Endothelial cell of umbilical vein (primary cell): ENCODE measurements at regions not wholly inside any gene's neighbourhood (a gene's known extent, or its start where the extent isn't known, plus 50 kb on each side); places are given as distances from the start of the nearest gene placed in this dataset.

Source experiments
- BruUV-seq: library from RNA; stranded (reverse); fragments of 400-500 nt; replicated peaks from 2 replicates; lab custom pipeline; 2021; lab: Mats Ljungman, UMichigan
- CTCF ChIA-PET: fragments of 300-600, 350-600 bp; sonication (Branson Sonifier 250); formaldehyde crosslinking; loops from one replicate; lab custom pipeline; 2021; ENCODE audit warnings: antibody characterized with exemption, inconsistent platforms; lab: Charles Lee
- POLR2A ChIA-PET: fragments of 300-600, 350-600 bp; sonication (Branson Sonifier 250); formaldehyde crosslinking; loops from one replicate; lab custom pipeline; 2021; ENCODE audit warnings: antibody characterized with exemption, inconsistent platforms; lab: Charles Lee
- DNase-seq: peaks from one replicate; pipeline ENCODE4 v3.0.0-alpha.2; 2011; ENCODE audit warnings: low read depth, low spot score
- FAIRE-seq: peaks from 2 replicates; lab custom pipeline; 2011; peaks lifted over from hg19 to GRCh38; lab: Jason Lieb, UNC
- H2AFZ ChIP-seq: 2 replicates; pipeline ENCODE4 v1.6.0; 2012; ENCODE audit warnings: low read depth, low read length, control low read depth, inconsistent platforms
- H3K27ac ChIP-seq: 2 replicates; pipeline ENCODE4 v1.5.1; 2011; ENCODE audit warnings: low read depth, mild to moderate bottlenecking, control low read depth, low read length, moderate library complexity; ENCODE audit not compliant: insufficient read depth
- H3K27me3 ChIP-seq, 2 experiments: 2 replicates each; pipeline versions ENCODE4 v1.6.0 to v1.6.1; 2011; ENCODE audit warnings: low read length in 2 of 2, mixed read lengths in 1 of 2; ENCODE audit not compliant: control insufficient read depth in 2 of 2, insufficient read depth in 2 of 2
- H3K36me3 ChIP-seq, 2 experiments: 2 replicates in 1 of 2; 3 replicates in 1 of 2; pipeline ENCODE4 v1.5.1; 2011; ENCODE audit warnings: low read length in 2 of 2, mild to moderate bottlenecking in 1 of 2, moderate library complexity in 1 of 2; ENCODE audit not compliant: control insufficient read depth in 2 of 2, insufficient read depth in 2 of 2; ENCODE audit errors: extremely low read depth in 1 of 2
- H3K4me1 ChIP-seq: 3 replicates; pipeline ENCODE4 v1.5.1; 2011; ENCODE audit warnings: mild to moderate bottlenecking, low read length; ENCODE audit not compliant: control insufficient read depth, insufficient read depth; ENCODE audit errors: extremely low read depth
- H3K4me2 ChIP-seq: 2 replicates; pipeline ENCODE4 v1.6.1; 2011; ENCODE audit warnings: low read length, control low read depth, mixed read lengths; ENCODE audit not compliant: insufficient read depth
- H3K4me3 ChIP-seq, 3 experiments: fragments of 200-600 bp in 1 of 3; sonication (generic), shearing (Covaris generic) in 1 of 3; replicated peaks in 1 of 3; 2 replicates each; pipeline ENCODE4 v1.5.1; 2011 to 2016; ENCODE audit warnings: control low read depth in 3 of 3, low read length in 3 of 3, mild to moderate bottlenecking in 2 of 3, inconsistent platforms in 1 of 3, low read depth in 1 of 3, moderate library complexity in 1 of 3; ENCODE audit not compliant: insufficient read depth in 1 of 3
- H3K79me2 ChIP-seq: 2 replicates; pipeline ENCODE4 v1.6.0; 2012; ENCODE audit warnings: low read length, inconsistent platforms; ENCODE audit not compliant: control insufficient read depth, insufficient read depth
- H3K9ac ChIP-seq: replicated peaks from 2 replicates; pipeline ENCODE3; 2011; ENCODE audit warnings: low read length, control low read depth; ENCODE audit not compliant: insufficient read depth; ENCODE audit errors: extremely low read depth
- H3K9me1 ChIP-seq: replicated peaks from 3 replicates; pipeline ENCODE4 v1.6.0; 2011; ENCODE audit warnings: mild to moderate bottlenecking, low read length; ENCODE audit not compliant: control insufficient read depth, insufficient read depth; ENCODE audit errors: extremely low read depth
- H3K9me3 ChIP-seq: replicated peaks from 2 replicates; pipeline ENCODE4 v1.5.1; 2012; ENCODE audit warnings: low read length, inconsistent platforms; ENCODE audit not compliant: control insufficient read depth, insufficient read depth
- H4K20me1 ChIP-seq: replicated peaks from 2 replicates; pipeline ENCODE3; 2011; ENCODE audit warnings: mild to moderate bottlenecking, low read length; ENCODE audit not compliant: control insufficient read depth, insufficient read depth; ENCODE audit errors: extremely low read depth
- CTCF ChIP-seq, 2 donors: IDR thresholded peaks; 1 replicate in 1 of 2; 2 replicates in 1 of 2; pipeline ENCODE4 v1.5.1; 2011; ENCODE audit warnings: low read length in 2 of 2, mild to moderate bottlenecking in 2 of 2, moderate library complexity in 2 of 2, control low read depth in 1 of 2, inconsistent platforms in 1 of 2, low read depth in 1 of 2; ENCODE audit not compliant: insufficient read depth in 1 of 2; ENCODE audit errors: extremely low read depth in 1 of 2
- EZH2 ChIP-seq: IDR thresholded peaks from 2 replicates; pipeline ENCODE4 v1.6.1; 2012; ENCODE audit warnings: borderline replicate concordance, low read depth, mild to moderate bottlenecking, moderate library complexity, low read length, inconsistent platforms; ENCODE audit not compliant: severe bottlenecking
- FOS ChIP-seq: IDR thresholded peaks from 2 replicates; pipeline ENCODE4 v1.6.1; 2011; ENCODE audit warnings: mild to moderate bottlenecking, low read length, moderate library complexity, borderline replicate concordance; ENCODE audit not compliant: insufficient read depth
- GATA2 ChIP-seq: IDR thresholded peaks from 2 replicates; pipeline ENCODE4 v1.7.0; 2011; ENCODE audit warnings: low read depth, mild to moderate bottlenecking, moderate library complexity, mixed read lengths, low read length; ENCODE audit not compliant: insufficient read length, insufficient read depth
- JUN ChIP-seq: IDR thresholded peaks from 2 replicates; pipeline ENCODE4 v1.6.1; 2011; ENCODE audit warnings: borderline replicate concordance, low read depth; ENCODE audit not compliant: insufficient read length, insufficient read depth
- MAX ChIP-seq: IDR thresholded peaks from 2 replicates; pipeline ENCODE4 v1.6.1; 2011; ENCODE audit not compliant: insufficient read depth, insufficient read length
- MYC ChIP-seq: IDR thresholded peaks from one replicate; pipeline ENCODE4 v1.6.1; 2011; ENCODE audit warnings: mild to moderate bottlenecking, low read depth, low read length
- POLR2A ChIP-seq: IDR thresholded peaks from 2 replicates; pipeline ENCODE4 v1.6.1; 2012; ENCODE audit warnings: low read depth, mild to moderate bottlenecking, control low read depth, low read length
- POLR2AphosphoS5 ChIP-seq: IDR thresholded peaks from 2 replicates; pipeline ENCODE4 v1.6.1; 2012; ENCODE audit warnings: low read depth, mild to moderate bottlenecking, control low read depth, low read length, moderate library complexity; ENCODE audit not compliant: insufficient read depth
- dilution Hi-C: fragments of 300-500 bp; cut with MboI; formaldehyde crosslinking; loops from one replicate; pipeline ENCODE4 v1.15.0; 2019; ENCODE audit warnings: low sequenced_read_pairs; ENCODE audit not compliant: extremely low pct_ligation_motif_present
- intact Hi-C: fragments of 100-400 bp; cut with micrococcal nuclease; formaldehyde crosslinking; loops from one replicate; pipeline ENCODE4 v1.10.0; 2022

GRCh38 chr4:42786350-42787078, 106.0 kb upstream of the GRXCR1 start:
- no TSS peak for BruUV-seq
- TF ChIP-seq POLR2A = no peak
- no peak for TF ChIP-seq CTCF (IDR thresholded peaks at IDR 0.05; ENCODE audit: extremely low read depth in 1 of 2, insufficient read depth in 1 of 2, low read depth in 1 of 2, low read length in 2 of 2)
- TF ChIP-seq GATA2 = no peak
- no peak for TF ChIP-seq JUN
- no peak for TF ChIP-seq POLR2AphosphoS5
- TF ChIP-seq EZH2 = no peak
- no peak for TF ChIP-seq MAX
- TF ChIP-seq MYC = no peak
- no peak for TF ChIP-seq FOS
- dilution Hi-C loops = no loop called here

More at GRCh38 chr4:42786350-42787078, 106.0 kb upstream of the GRXCR1 start:
- Histone ChIP-seq H3K9ac (no peak overlapping the region), H3K4me3 (no peak overlapping the region), H3K79me2 (no peaks in the 10 kb centered on the region), H3K27ac (no peak overlapping the region), H3K9me3 (no peaks in the 10 kb centered on the region), H3K9me1 (no peaks in the 10 kb centered on the region), H3K27me3 (no peaks in the 10 kb centered on the region), H3K36me3 (no peaks in the 10 kb centered on the region), H3K4me2 (no peak overlapping the region), H3K4me1 (no peaks in the 10 kb centered on the region), H2AFZ (no peak overlapping the region), H4K20me1 (no peaks in the 10 kb centered on the region)
- FAIRE-seq (no peak), DNase-seq (no peak)
- ChIA-PET CTCF (no interaction called here), POLR2A (no interaction called here)
- intact Hi-C loops = no loop called here
